Choroid plexus epithelial cell (primary cell): ENCODE measurements at regions not wholly inside any gene's neighbourhood (a gene's known extent, or its start where the extent isn't known, plus 50 kb on each side); places are given as distances from the start of the nearest gene placed in this dataset.

Source experiments
- DNase-seq: peaks from one replicate; pipeline ENCODE4 v3.0.0-alpha.2; 2010; ENCODE audit warnings: low read depth
- H3K4me3 ChIP-seq: 2 replicates; pipeline ENCODE4 v1.5.1; 2011; ENCODE audit warnings: low read depth, mild to moderate bottlenecking, control low read depth, low read length, moderate library complexity
- TF ChIP-seq, protein P1 (sequence below): conservative IDR thresholded peaks from 2 replicates; pipeline ENCODE4 v1.5.1; 2011; ENCODE audit warnings: low read depth, mild to moderate bottlenecking, control low read depth, inconsistent platforms, low read length, moderate library complexity

DNA sequence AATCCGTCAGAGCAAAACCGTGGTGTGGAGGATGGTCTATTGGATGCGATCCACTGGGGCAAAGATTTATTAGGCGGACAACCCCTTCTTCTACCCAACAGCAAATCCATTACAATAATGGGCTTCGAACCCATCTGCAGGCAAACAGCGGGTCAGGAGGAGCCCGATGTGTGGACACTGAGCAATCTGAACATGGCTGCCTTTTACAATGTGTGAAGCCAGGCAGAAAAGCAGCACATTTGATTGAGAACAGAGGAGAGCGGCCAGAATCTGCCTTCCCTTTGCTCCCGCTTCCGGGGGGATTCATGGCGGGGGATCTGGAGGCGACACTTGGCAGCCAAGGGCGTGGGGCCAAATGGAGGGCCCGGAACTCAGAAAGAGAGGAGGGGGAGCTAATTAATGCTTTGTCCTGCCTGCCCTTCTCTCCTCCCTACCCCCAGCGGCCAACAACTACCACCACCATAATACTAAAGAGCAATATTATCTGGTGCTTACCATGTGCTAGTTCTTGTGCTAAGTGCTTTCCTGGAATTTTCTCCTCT, 133.0 kb downstream of the EMX2 start:
- TF ChIP-seq, protein P1, sequence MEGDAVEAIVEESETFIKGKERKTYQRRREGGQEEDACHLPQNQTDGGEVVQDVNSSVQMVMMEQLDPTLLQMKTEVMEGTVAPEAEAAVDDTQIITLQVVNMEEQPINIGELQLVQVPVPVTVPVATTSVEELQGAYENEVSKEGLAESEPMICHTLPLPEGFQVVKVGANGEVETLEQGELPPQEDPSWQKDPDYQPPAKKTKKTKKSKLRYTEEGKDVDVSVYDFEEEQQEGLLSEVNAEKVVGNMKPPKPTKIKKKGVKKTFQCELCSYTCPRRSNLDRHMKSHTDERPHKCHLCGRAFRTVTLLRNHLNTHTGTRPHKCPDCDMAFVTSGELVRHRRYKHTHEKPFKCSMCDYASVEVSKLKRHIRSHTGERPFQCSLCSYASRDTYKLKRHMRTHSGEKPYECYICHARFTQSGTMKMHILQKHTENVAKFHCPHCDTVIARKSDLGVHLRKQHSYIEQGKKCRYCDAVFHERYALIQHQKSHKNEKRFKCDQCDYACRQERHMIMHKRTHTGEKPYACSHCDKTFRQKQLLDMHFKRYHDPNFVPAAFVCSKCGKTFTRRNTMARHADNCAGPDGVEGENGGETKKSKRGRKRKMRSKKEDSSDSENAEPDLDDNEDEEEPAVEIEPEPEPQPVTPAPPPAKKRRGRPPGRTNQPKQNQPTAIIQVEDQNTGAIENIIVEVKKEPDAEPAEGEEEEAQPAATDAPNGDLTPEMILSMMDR, result no peak
- H3K4me3 ChIP-seq, result no peak overlapping the region
- no peak for DNase-seq

DNA sequence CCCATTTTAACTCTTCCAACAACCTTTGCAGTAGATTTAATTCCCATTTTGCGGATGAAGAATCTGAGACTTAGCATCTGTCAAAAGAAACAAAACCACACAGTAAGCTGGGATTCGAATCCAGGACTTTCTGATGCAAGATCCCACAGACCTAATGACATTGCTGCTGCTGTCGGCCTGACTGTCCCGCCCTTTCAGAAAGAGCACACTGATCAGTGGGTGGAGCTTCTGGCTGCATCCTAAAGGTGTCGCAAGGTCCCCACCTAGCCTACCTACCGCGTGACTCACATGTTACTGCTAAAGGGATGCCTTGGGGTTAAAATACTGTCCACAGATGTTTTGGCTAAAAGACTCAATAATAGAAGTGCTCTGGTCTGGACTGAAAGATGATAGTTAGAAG, 134.7 kb downstream of the EMX2 start:
- H3K4me3 ChIP-seq, result no peak overlapping the region
- DNase-seq, result no peak
- TF ChIP-seq, protein P1, result no peak

DNA sequence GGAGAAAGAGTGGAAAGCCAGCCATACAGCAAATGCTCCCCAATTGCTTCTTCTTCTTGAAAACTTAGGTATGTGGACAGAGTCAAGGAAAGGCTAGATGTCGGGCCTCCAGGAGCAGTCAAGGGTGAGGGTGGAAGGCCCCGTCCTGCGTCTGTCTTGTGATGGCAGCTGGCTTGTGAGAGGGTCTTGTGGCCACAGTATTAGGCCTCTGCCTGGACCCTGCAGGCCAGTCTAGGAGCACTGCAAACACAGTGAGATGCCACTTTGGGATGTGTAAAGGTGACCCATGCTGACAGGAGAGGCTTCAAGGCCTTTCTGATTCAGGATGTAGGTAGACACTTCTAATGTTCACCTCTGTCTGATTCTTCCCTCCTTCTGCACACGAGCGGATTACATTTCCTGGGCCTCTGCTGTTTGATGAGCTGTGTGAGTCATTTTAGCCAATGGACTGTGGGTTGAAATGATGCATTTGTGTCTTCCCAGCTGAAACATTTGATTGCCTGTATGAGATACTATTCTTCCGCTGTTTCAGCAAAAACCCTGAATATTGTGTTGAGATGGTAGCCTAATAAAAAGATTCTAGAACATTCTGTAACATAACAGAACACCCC, 135.4 kb downstream of the EMX2 start:
- H3K4me3 ChIP-seq, result no peak overlapping the region
- TF ChIP-seq, protein P1, result no peak
- peak; percentile 27 for DNase-seq

DNA sequence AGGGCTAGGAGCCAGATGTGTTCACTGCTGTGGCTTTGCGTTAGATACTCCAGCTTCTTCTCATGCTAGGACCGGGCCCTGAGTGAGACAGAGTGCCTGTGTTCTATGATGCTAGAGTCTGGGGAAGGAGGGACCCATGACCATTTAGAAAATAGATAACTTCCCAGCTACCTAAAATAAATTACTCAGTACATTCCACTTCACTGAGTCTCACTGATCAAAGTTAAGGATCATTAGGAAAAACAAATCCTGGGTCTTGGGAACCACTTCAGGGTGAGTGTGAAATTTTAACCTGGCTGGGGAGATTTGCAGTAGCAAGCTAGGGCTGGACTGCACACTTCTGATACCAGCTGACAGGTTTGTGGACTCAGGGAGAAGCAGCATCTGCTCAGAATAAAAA, 138.1 kb downstream of the EMX2 start:
- no peak for DNase-seq
- H3K4me3 ChIP-seq, result no peak overlapping the region
- TF ChIP-seq, protein P1, result no peak

GRCh38 chr10:117681104-117681503, 138.6 kb downstream of the EMX2 start:
- no peak overlapping the region for H3K4me3 ChIP-seq
- no peak for DNase-seq
- TF ChIP-seq, protein P1, result no peak

GRCh38 chr10:117684046-117684610, 141.6 kb downstream of the EMX2 start:
- no peak for DNase-seq
- TF ChIP-seq, protein P1, result no peak
- no peak overlapping the region for H3K4me3 ChIP-seq
